ENCODE measurements at regions not wholly inside any gene's neighbourhood (a gene's known extent, or its start where the extent isn't known, plus 50 kb on each side); places are given as distances from the start of the nearest gene placed in this dataset.
A peak's percentile ranks its signal among the peaks of the same experiment; 100 is the strongest.

DNA sequence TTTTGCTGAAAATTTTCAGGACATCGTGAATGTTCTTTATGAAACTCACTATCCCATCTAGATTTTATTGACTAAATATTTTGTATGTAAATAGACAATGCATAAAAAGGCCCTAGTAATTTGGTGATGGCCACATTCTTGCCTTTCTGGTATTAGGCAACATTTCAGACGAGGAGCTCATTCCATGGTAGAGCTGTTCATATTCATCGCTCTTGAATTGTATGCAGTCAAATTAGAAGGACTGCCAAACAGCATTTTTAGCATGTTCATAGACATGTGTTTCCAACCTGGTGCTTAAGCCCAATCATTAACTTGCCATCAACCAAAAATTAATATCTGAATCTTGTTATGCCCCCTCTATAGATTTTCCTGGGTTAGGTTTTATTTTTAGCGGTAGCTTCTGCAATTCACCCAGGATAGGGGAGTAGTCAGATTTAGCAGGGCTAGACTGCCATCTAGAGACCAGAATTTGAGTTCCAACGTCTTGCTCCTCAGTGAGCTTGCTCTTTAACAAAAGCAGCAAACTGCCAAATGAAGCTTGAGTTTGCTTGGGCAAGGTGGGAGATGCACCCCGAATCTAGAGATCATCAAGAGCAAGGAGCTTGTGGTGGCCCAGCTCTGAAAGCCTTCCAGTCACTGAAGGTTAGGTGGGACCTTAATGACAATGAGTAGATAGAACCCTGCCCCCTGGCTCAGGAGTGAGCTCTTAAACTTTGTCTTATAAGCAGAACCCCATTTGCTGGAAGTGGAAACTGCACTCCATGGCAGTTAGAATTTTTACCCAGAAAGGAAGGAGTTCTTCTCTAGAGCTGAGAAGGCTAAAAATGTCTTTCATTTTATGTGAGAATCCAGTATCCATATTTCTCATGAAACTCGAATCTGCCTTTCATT is 456.2 kb downstream of the RASEF start:
- intact Hi-C loops (cut with DNase I; ENCODE audit: low total_unique reads) = no loop called here
- TF ChIP-seq, protein P1, sequence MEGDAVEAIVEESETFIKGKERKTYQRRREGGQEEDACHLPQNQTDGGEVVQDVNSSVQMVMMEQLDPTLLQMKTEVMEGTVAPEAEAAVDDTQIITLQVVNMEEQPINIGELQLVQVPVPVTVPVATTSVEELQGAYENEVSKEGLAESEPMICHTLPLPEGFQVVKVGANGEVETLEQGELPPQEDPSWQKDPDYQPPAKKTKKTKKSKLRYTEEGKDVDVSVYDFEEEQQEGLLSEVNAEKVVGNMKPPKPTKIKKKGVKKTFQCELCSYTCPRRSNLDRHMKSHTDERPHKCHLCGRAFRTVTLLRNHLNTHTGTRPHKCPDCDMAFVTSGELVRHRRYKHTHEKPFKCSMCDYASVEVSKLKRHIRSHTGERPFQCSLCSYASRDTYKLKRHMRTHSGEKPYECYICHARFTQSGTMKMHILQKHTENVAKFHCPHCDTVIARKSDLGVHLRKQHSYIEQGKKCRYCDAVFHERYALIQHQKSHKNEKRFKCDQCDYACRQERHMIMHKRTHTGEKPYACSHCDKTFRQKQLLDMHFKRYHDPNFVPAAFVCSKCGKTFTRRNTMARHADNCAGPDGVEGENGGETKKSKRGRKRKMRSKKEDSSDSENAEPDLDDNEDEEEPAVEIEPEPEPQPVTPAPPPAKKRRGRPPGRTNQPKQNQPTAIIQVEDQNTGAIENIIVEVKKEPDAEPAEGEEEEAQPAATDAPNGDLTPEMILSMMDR (IDR thresholded peaks at IDR 0.05) = no peak
- TF ChIP-seq POLR2A (IDR thresholded peaks at IDR 0.05) = no peak
- 48 to 49% methylated on average over 7 of the region's 7 CpGs for WGBS, 2 donors
- no peak overlapping the region for H3K4me3 ChIP-seq (ENCODE audit: low read depth, poor library complexity, severe bottlenecking)
- DNase-seq (ENCODE audit: low spot score in 2 of 2) = peak in 1 of 2 donors; percentile 21

- TF ChIP-seq, protein P1 (IDR thresholded peaks at IDR 0.05) = no peak
- no peak for TF ChIP-seq POLR2A (IDR thresholded peaks at IDR 0.05)
- 58 to 63% methylated on average over 4 of the region's 4 CpGs for WGBS, 2 donors
- intact Hi-C loops (cut with DNase I; ENCODE audit: low total_unique reads) = no loop called here
- no peak overlapping the region for H3K4me3 ChIP-seq (ENCODE audit: low read depth, poor library complexity, severe bottlenecking)
- DNase-seq (ENCODE audit: low spot score in 2 of 2) = no peak
Observed at GRCh38 chr9:82608487-82608886, 454.5 kb downstream of the RASEF start.

DNA sequence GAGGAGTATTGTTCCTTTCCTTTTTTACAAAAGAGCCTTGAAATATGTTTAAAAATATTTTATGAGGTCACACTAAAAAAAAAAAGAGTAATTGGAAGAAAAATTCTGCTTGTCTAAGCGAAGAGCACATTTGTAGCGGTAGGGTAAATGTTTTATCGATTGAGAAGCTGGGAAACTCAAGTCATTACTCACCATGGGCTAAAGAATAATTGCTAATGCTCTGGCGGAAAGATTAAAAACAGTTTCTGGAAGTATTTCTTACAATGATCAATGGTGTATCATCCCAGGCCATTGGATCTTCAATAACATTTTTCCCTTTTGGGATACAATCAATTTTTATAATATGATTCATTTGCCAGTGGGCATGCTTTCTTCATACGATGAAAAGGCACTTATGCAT is 450.0 kb downstream of the RASEF start:
- no peak overlapping the region for H3K4me3 ChIP-seq (ENCODE audit: low read depth, poor library complexity, severe bottlenecking)
- TF ChIP-seq, protein P1 (IDR thresholded peaks at IDR 0.05) = no peak
- TF ChIP-seq POLR2A (IDR thresholded peaks at IDR 0.05) = no peak
- intact Hi-C loops (cut with DNase I; ENCODE audit: low total_unique reads) = no loop called here
- DNase-seq (ENCODE audit: low spot score in 2 of 2) = no peak
- WGBS, 2 donors = 83% methylated on average over 5 of the region's 5 CpGs

- H3K4me3 ChIP-seq (ENCODE audit: low read depth, poor library complexity, severe bottlenecking) = no peak overlapping the region
- 84% methylated on average over 3 of the region's 3 CpGs for WGBS, 2 donors
- DNase-seq (ENCODE audit: low spot score in 2 of 2) = no peak
- no peak for TF ChIP-seq POLR2A (IDR thresholded peaks at IDR 0.05)
- TF ChIP-seq, protein P1 (IDR thresholded peaks at IDR 0.05) = no peak
- intact Hi-C loops (cut with DNase I; ENCODE audit: low total_unique reads) = no loop called here
Observed at GRCh38 chr9:82613498-82613897, 449.4 kb downstream of the RASEF start.

- no peak overlapping the region for H3K4me3 ChIP-seq (ENCODE audit: low read depth, poor library complexity, severe bottlenecking)
- intact Hi-C loops (cut with DNase I; ENCODE audit: low total_unique reads) = no loop called here
- DNase-seq (ENCODE audit: low spot score in 2 of 2) = no peak
- WGBS, 2 donors = 65 to 69% methylated on average over 3 of the region's 3 CpGs
- TF ChIP-seq, protein P1 (IDR thresholded peaks at IDR 0.05) = no peak
- TF ChIP-seq POLR2A (IDR thresholded peaks at IDR 0.05) = no peak
Observed at GRCh38 chr9:82616545-82616944, 446.4 kb downstream of the RASEF start.

Measured in lower leg skin (tissue), 4 donors.